ENCODE measurements at regions not wholly inside any gene's neighbourhood (a gene's known extent, or its start where the extent isn't known, plus 50 kb on each side); places are given as distances from the start of the nearest gene placed in this dataset.
"Not testable (repeated sequence)": the region's sequence is repeated elsewhere in the genome, so short reads cannot be mapped to it uniquely, and the experiment has no call there.

- DNase-seq: no peak
These were observed 99.2 kb upstream of the LYZL2 start for GRCh38 chr10:30728766-30729165.

- no peak for DNase-seq
These were observed 98.6 kb upstream of the LYZL2 start for GRCh38 chr10:30728127-30728526.

- no peak for DNase-seq
These were observed 98.0 kb upstream of the LYZL2 start for GRCh38 chr10:30727524-30727923.

- peak; percentile 60 for DNase-seq
These were observed 97.3 kb upstream of the LYZL2 start for GRCh38 chr10:30726783-30727414.

GRCh38 chr10:30725661-30726060, 96.1 kb upstream of the LYZL2 start:
- DNase-seq: no peak

- no peak for DNase-seq
These were observed 94.7 kb upstream of the LYZL2 start for GRCh38 chr10:30724296-30724695.

- no peak for DNase-seq
These were observed 93.5 kb upstream of the LYZL2 start for GRCh38 chr10:30722956-30723620.

- DNase-seq: no peak
These were observed 90.3 kb upstream of the LYZL2 start for GRCh38 chr10:30719832-30720231.

- DNase-seq: no peak
These were observed 80.3 kb upstream of the LYZL2 start for GRCh38 chr10:30709700-30710358.

GRCh38 chr10:30709229-30709628, 79.7 kb upstream of the LYZL2 start:
- no peak for DNase-seq

- DNase-seq: no peak
These were observed 78.7 kb upstream of the LYZL2 start for GRCh38 chr10:30708234-30708633.

- not testable (repeated sequence) for DNase-seq
These were observed 76.6 kb upstream of the LYZL2 start for GRCh38 chr10:30706189-30706588.

GRCh38 chr10:30705625-30706149, 76.1 kb upstream of the LYZL2 start:
- no peak for DNase-seq

- no peak for DNase-seq
These were observed 75.6 kb upstream of the LYZL2 start for GRCh38 chr10:30705101-30705624.

- not testable (repeated sequence) for DNase-seq
These were observed 75.1 kb upstream of the LYZL2 start for GRCh38 chr10:30704601-30705100.

GRCh38 chr10:30704026-30704600, 74.6 kb upstream of the LYZL2 start:
- no peak for DNase-seq

- not testable (repeated sequence) for DNase-seq
These were observed 73.9 kb upstream of the LYZL2 start for GRCh38 chr10:30703446-30703845.

- no peak for DNase-seq
These were observed 73.3 kb upstream of the LYZL2 start for GRCh38 chr10:30702860-30703259.

GRCh38 chr10:30701451-30702173, 72.1 kb upstream of the LYZL2 start:
- no peak for DNase-seq

GRCh38 chr10:30697806-30698205, 68.3 kb upstream of the LYZL2 start:
- no peak for DNase-seq

GRCh38 chr10:30697221-30697620, 67.7 kb upstream of the LYZL2 start:
- not testable (repeated sequence) for DNase-seq

- not testable (repeated sequence) for DNase-seq
These were observed 67.0 kb upstream of the LYZL2 start for GRCh38 chr10:30696416-30697185.

Measured in hematopoietic multipotent progenitor cell treated with erythropoietin and hydrocortisone succinate and interleukin-3 and kit ligand, for 8 days (in vitro differentiated cells).